ENCODE measurements at regions not wholly inside any gene's neighbourhood (a gene's known extent, or its start where the extent isn't known, plus 50 kb on each side); places are given as distances from the start of the nearest gene placed in this dataset.

DNA sequence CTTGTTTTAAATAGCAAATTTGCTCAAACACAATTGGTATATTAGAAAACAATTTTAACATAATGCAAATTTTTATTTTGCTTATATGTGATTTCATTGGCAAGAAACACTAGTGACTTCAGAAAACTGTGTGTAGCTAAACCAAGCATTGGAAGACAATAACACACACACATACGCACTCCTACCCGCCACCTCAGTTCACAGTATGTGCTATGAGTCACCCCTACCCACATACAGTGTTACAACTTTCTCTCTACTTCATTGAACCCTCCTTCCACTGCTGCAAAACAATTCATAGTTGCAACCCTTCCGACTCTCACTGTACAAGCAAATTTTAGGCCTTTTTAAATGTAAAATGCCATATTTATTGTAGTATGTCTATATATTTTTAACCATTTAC lies 119.9 kb upstream of the THSD7A start:
- Histone ChIP-seq H3K23me2 (ENCODE audit: insufficient read length, low read depth, low read length, poor library complexity, severe bottlenecking) (no peaks in the 10 kb centered on the region), H3K79me2 (ENCODE audit: insufficient read depth, low read length) (no peaks in the 10 kb centered on the region), H3K56ac (ENCODE audit: insufficient read length, low read depth, low read length) (no peak overlapping the region), H2AFZ (ENCODE audit: low read length) (no peak overlapping the region), H3K4me2 (ENCODE audit: insufficient read depth, insufficient read length, low read length) (no peak overlapping the region), H3K23ac (ENCODE audit: insufficient read length, low read depth, low read length) (no peak overlapping the region), H4K5ac (ENCODE audit: insufficient read length, low read depth, low read length) (no peak overlapping the region), H4K91ac (ENCODE audit: insufficient read length, low read depth, low read length) (no peak overlapping the region), H2BK20ac (ENCODE audit: low read depth, low read length, poor library complexity, severe bottlenecking) (no peak overlapping the region), H3K27me3 (ENCODE audit: insufficient read depth, low read length) (no peaks in the 10 kb centered on the region), H4K8ac (replicated peaks; ENCODE audit: insufficient read length, low read depth, low read length) (no peak overlapping the region), H2BK120ac (ENCODE audit: low read depth, low read length, poor library complexity, severe bottlenecking) (no peak overlapping the region), H3K4ac (ENCODE audit: low read depth, low read length) (no peak overlapping the region), H2BK15ac (ENCODE audit: low read depth, low read length) (no peak overlapping the region), H3T11ph (ENCODE audit: low read length) (no peak overlapping the region), H3K79me1 (ENCODE audit: insufficient read depth, low read depth, low read length, poor library complexity, severe bottlenecking) (no peaks in the 10 kb centered on the region), H2BK5ac (ENCODE audit: insufficient read length, low read length) (no peak overlapping the region), H3K14ac (ENCODE audit: insufficient read depth, low read length) (no peak overlapping the region), H4K20me1 (ENCODE audit: control insufficient read depth, insufficient read depth, insufficient read length) (no peaks in the 10 kb centered on the region), H3K9ac (ENCODE audit: extremely low read depth, insufficient read length, low read length) (no peak overlapping the region), H3K9me3 (ENCODE audit: control insufficient read depth, low read depth, low read length) (no peaks in the 10 kb centered on the region), H2BK12ac (ENCODE audit: insufficient read length, low read depth, low read length) (no peak overlapping the region), H3K4me1 (ENCODE audit: insufficient read depth, low read length) (no peaks in the 10 kb centered on the region), H3K27ac (ENCODE audit: insufficient read length, low read depth, low read length) (no peak overlapping the region), H3K18ac (ENCODE audit: insufficient read length, low read depth, low read length) (no peak overlapping the region), H2AK5ac (ENCODE audit: insufficient read length, low read length) (no peak overlapping the region)
- TF ChIP-seq CTCF (conservative IDR thresholded peaks at IDR 0.05), result no peak
- no CpG with 5 or more reads among the region's 3 CpGs for WGBS (ENCODE audit: extremely low coverage, insufficient read length, low lambda C conversion rate)
- peaks cover 0 to 22% (median 2%) of the 10 kb centered on the region in 3 experiments; a peak in 4 of 7 replicates for H3K36me3 Mint-ChIP-seq (ENCODE audit: insufficient read depth in 1 of 3, low read depth in 3 of 3)
- H3K27ac Mint-ChIP-seq, result no peak overlapping the region
- no peak for DNase-seq
- H3K27me3 Mint-ChIP-seq (ENCODE audit: low read depth), result no peaks in the 10 kb centered on the region
- H3K4me3 Mint-ChIP-seq, result no peak overlapping the region
- peaks cover 7 to 9% of the 10 kb centered on the region in 2 experiments; a peak in 4 of 5 replicates for H3K9me3 Mint-ChIP-seq
- peaks cover under 1 to 1% of the 10 kb centered on the region in 2 experiments; a peak in 3 of 4 replicates for H3K4me1 Mint-ChIP-seq

Measured in H9 (cell line).